Thyroid gland (tissue), 4 donors: ENCODE measurements at regions not wholly inside any gene's neighbourhood (a gene's known extent, or its start where the extent isn't known, plus 50 kb on each side); places are given as distances from the start of the nearest gene placed in this dataset.

Experiments
- CTCF ChIP-seq, 6 experiments: fragments of 200-600 bp in 3 of 6; fragments of 450-650 bp in 3 of 6; sonication (generic) in 3 of 6; IDR thresholded peaks; one replicate each; pipeline ENCODE4 v1.5.1; 2016 to 2019; ENCODE audit warnings: antibody characterized with exemption in 6 of 6, mild to moderate bottlenecking in 2 of 6, inconsistent platforms in 1 of 6, moderate library complexity in 1 of 6
- POLR2A ChIP-seq, 2 donors: fragments of 450-650 bp; IDR thresholded peaks; one replicate each; pipeline ENCODE4 v1.6.1; 2017; ENCODE audit warnings: antibody characterized with exemption in 2 of 2, mild to moderate bottlenecking in 2 of 2, moderate library complexity in 1 of 2

DNA sequence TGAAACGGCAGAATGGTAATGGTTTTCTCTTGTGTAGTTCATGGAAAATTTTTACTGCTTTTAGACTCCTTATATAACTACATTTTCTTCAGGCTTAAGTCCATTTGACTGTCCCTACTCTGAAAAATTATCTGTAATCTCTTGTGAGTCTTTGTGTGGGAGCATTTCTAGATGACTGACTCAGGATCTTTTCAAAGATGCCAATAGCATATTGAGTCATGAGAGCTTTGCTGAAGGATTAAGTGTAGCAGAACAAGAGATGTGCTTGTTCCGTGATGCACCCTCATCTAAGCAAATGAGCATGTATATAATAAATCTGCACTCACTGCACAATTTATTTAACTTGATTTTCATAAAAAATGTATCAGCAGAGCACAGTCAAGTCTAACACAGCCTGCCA is 298.7 kb upstream of the CDH6 start:
- TF ChIP-seq CTCF (IDR thresholded peaks at IDR 0.05), result no peak
- TF ChIP-seq POLR2A (IDR thresholded peaks at IDR 0.05), result no peak
